ENCODE measurements at regions not wholly inside any gene's neighbourhood (a gene's known extent, or its start where the extent isn't known, plus 50 kb on each side); places are given as distances from the start of the nearest gene placed in this dataset.

- ChIA-PET RAD21 (ENCODE audit: low non-redundant PET in 1 of 2, low total read pairs in 2 of 2, uncharacterized antibody in 2 of 2, unreplicated experiment in 2 of 2) (no interaction called here), CTCF (no interaction called here), POLR2A (no interaction called here)
- Histone ChIP-seq H3K9me3 (ENCODE audit: control insufficient read depth in 1 of 2, insufficient read depth in 1 of 2, low read depth in 1 of 2, low read length in 2 of 2) (peaks cover 5 to 15% of the 10 kb centered on the region in 2 experiments; a peak in 2 of 4 replicates), H3K9me2 (ENCODE audit: insufficient read depth) (no peaks in the 10 kb centered on the region), H2AFZ (ENCODE audit: low read depth, low read length, poor library complexity, severe bottlenecking) (no peak overlapping the region), H3K9ac (ENCODE audit: low read length) (no peak overlapping the region), H3K4me3 (replicated peaks in 1 of 2; ENCODE audit: low read depth in 1 of 2, low read length in 2 of 2) (no peak overlapping the region), H3K4me2 (ENCODE audit: low read length) (no peak overlapping the region), H3K79me2 (ENCODE audit: insufficient read depth, low read length) (no peaks in the 10 kb centered on the region), H3K36me3 (ENCODE audit: control insufficient read depth in 1 of 2, insufficient read depth in 2 of 2, low read length in 2 of 2) (no peaks in the 10 kb centered on the region), H4K20me1 (ENCODE audit: insufficient read depth) (no peaks in the 10 kb centered on the region), H3K4me1 (ENCODE audit: control insufficient read depth in 1 of 2, insufficient read depth in 2 of 2, low read length in 2 of 2) (no peaks in the 10 kb centered on the region), H3K27me3 (ENCODE audit: insufficient read depth, low read length) (no peaks in the 10 kb centered on the region), H3K27ac (ENCODE audit: low read depth, low read length) (no peak overlapping the region)
- DNase-seq (ENCODE audit: low read depth, low spot score): no peak
- no TSS peak for BruUV-seq (replicated peaks)
- intact Hi-C loops (cut with micrococcal nuclease): no loop called here
- no peak for ATAC-seq
- no peak for TF ChIP-seq EZH2 (IDR thresholded peaks at IDR 0.05)
- no peak for TF ChIP-seq ZBTB33 (IDR thresholded peaks at IDR 0.05; ENCODE audit: extremely low read depth, insufficient replicate concordance, low read length)
- TF ChIP-seq SRF (IDR thresholded peaks at IDR 0.05; ENCODE audit: low read depth): no peak
- TF ChIP-seq TCF7L2 (IDR thresholded peaks at IDR 0.05; ENCODE audit: borderline replicate concordance, extremely low read depth, insufficient read depth, insufficient read length): no peak
- no peak for TF ChIP-seq EZH2phosphoT487 (IDR thresholded peaks at IDR 0.05; ENCODE audit: borderline replicate concordance)
- TF ChIP-seq, protein P1, sequence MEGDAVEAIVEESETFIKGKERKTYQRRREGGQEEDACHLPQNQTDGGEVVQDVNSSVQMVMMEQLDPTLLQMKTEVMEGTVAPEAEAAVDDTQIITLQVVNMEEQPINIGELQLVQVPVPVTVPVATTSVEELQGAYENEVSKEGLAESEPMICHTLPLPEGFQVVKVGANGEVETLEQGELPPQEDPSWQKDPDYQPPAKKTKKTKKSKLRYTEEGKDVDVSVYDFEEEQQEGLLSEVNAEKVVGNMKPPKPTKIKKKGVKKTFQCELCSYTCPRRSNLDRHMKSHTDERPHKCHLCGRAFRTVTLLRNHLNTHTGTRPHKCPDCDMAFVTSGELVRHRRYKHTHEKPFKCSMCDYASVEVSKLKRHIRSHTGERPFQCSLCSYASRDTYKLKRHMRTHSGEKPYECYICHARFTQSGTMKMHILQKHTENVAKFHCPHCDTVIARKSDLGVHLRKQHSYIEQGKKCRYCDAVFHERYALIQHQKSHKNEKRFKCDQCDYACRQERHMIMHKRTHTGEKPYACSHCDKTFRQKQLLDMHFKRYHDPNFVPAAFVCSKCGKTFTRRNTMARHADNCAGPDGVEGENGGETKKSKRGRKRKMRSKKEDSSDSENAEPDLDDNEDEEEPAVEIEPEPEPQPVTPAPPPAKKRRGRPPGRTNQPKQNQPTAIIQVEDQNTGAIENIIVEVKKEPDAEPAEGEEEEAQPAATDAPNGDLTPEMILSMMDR (IDR thresholded peaks at IDR 0.05 in 2 of 3, conservative IDR thresholded peaks at IDR 0.05 in 1 of 3; ENCODE audit: borderline replicate concordance in 1 of 3, insufficient read depth in 1 of 3, low read depth in 2 of 3, low read length in 2 of 3): no peak
- TF ChIP-seq POLR2A (IDR thresholded peaks at IDR 0.05; ENCODE audit: borderline replicate concordance, extremely low read depth, insufficient read depth, insufficient read length): no peak
- no peak for TF ChIP-seq RAD21 (IDR thresholded peaks at IDR 0.05; ENCODE audit: low read depth)
- no peak for TF ChIP-seq CBX3 (IDR thresholded peaks at IDR 0.05; ENCODE audit: low read depth)
Measured at GRCh38 chr5:12315461-12315860, 411.2 kb upstream of the CTNND2 start.

All from HCT116 (cell line).